ENCODE measurements at regions not wholly inside any gene's neighbourhood (a gene's known extent, or its start where the extent isn't known, plus 50 kb on each side); places are given as distances from the start of the nearest gene placed in this dataset.

DNA sequence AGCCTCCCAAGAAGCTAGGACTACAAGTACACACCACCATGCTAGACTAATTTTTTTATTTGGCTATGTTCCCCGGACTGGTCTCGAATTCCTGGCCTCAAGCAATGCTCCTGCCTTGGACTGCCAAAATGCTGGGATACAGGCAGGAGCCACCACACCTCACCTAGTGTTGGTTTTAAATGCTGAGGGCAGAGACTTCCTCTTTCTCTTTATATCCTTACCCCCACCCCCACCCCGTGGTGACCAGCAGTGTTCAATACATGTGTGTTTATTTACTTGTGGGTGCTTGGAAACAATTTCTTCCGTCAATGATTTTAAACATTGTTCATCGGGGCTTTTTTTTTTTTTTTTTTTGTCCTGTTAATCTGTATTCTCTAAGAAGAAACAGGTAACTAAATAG lies 158.9 kb downstream of the ZBTB18 start:
- TF ChIP-seq, protein P1, sequence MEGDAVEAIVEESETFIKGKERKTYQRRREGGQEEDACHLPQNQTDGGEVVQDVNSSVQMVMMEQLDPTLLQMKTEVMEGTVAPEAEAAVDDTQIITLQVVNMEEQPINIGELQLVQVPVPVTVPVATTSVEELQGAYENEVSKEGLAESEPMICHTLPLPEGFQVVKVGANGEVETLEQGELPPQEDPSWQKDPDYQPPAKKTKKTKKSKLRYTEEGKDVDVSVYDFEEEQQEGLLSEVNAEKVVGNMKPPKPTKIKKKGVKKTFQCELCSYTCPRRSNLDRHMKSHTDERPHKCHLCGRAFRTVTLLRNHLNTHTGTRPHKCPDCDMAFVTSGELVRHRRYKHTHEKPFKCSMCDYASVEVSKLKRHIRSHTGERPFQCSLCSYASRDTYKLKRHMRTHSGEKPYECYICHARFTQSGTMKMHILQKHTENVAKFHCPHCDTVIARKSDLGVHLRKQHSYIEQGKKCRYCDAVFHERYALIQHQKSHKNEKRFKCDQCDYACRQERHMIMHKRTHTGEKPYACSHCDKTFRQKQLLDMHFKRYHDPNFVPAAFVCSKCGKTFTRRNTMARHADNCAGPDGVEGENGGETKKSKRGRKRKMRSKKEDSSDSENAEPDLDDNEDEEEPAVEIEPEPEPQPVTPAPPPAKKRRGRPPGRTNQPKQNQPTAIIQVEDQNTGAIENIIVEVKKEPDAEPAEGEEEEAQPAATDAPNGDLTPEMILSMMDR (tag by site-specific recombination; IDR thresholded peaks at IDR 0.05), result no peak
- TF ChIP-seq HOXD13 (CRISPR knock-in tag; IDR thresholded peaks at IDR 0.05; ENCODE audit: borderline replicate concordance) (no peak), KLF10 (tag by site-specific recombination; IDR thresholded peaks at IDR 0.05) (no peak)
- TF ChIP-seq, protein P2, sequence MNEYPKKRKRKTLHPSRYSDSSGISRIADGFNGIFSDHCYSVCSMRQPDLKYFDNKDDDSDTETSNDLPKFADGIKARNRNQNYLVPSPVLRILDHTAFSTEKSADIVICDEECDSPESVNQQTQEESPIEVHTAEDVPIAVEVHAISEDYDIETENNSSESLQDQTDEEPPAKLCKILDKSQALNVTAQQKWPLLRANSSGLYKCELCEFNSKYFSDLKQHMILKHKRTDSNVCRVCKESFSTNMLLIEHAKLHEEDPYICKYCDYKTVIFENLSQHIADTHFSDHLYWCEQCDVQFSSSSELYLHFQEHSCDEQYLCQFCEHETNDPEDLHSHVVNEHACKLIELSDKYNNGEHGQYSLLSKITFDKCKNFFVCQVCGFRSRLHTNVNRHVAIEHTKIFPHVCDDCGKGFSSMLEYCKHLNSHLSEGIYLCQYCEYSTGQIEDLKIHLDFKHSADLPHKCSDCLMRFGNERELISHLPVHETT (tag by site-specific recombination; IDR thresholded peaks at IDR 0.05), result no peak
